IMR-90 (cell line): ENCODE measurements at regions not wholly inside any gene's neighbourhood (a gene's known extent, or its start where the extent isn't known, plus 50 kb on each side); places are given as distances from the start of the nearest gene placed in this dataset.

Source experiments
- ATAC-seq: fragments of 200-7000 bp; cut with Tn5 transposase; 2 replicates; pipeline ENCODE4 v1.9.1; 2020; ENCODE audit warnings: low read depth, mild to moderate bottlenecking, moderate library complexity
- BruUV-seq: library from RNA; stranded (reverse); fragments of 400-500 nt; replicated peaks from 2 replicates; lab custom pipeline; 2021; lab: Mats Ljungman, UMichigan
- CTCF ChIA-PET: fragments of 300-600 bp; formaldehyde crosslinking; extraction: SDS; loops from one replicate; lab custom pipeline; 2021; ENCODE audit warnings: antibody characterized with exemption; lab: Yijun Ruan, JAX
- POLR2A ChIA-PET: fragments of 300-600 bp; sonication (Branson Sonifier 250); formaldehyde crosslinking; loops from one replicate; lab custom pipeline; 2022; ENCODE audit warnings: antibody characterized with exemption; ENCODE audit not compliant: unreplicated experiment; lab: Charles Lee
- DNase-seq: peaks from one replicate; pipeline ENCODE4 v3.0.0; 2013
- H2AFZ ChIP-seq: replicated peaks from 2 replicates; pipeline ENCODE3; 2013; ENCODE audit warnings: low read length, mild to moderate bottlenecking; ENCODE audit not compliant: poor library complexity
- H2AK5ac ChIP-seq: 2 replicates; pipeline ENCODE4 v1.6.1; 2013; ENCODE audit warnings: low read depth, low read length, inconsistent platforms
- H2AK9ac ChIP-seq: replicated peaks from 2 replicates; pipeline ENCODE3; 2013; ENCODE audit warnings: mild to moderate bottlenecking, low read depth, low read length, moderate library complexity; ENCODE audit not compliant: poor library complexity
- H2BK120ac ChIP-seq: 2 replicates; pipeline ENCODE4 v1.6.1; 2013; ENCODE audit warnings: low read depth, low read length, inconsistent platforms
- H2BK15ac ChIP-seq: 3 replicates; pipeline ENCODE4 v1.6.1; 2013; ENCODE audit warnings: low read depth, low read length, inconsistent platforms
- H2BK20ac ChIP-seq: 2 replicates; pipeline ENCODE4 v1.6.1; 2013; ENCODE audit warnings: low read depth, mild to moderate bottlenecking, inconsistent platforms, low read length, moderate library complexity
- H2BK5ac ChIP-seq: 2 replicates; pipeline ENCODE4 v1.6.1; 2013; ENCODE audit warnings: mild to moderate bottlenecking, low read depth, low read length, inconsistent platforms; ENCODE audit not compliant: poor library complexity, severe bottlenecking
- H3K14ac ChIP-seq: replicated peaks from 2 replicates; pipeline ENCODE4 v1.6.1; 2013; ENCODE audit warnings: low read depth, low read length, inconsistent platforms
- H3K18ac ChIP-seq: 2 replicates; pipeline ENCODE4 v1.6.1; 2013; ENCODE audit warnings: low read depth, low read length, control low read depth
- H3K23ac ChIP-seq: 2 replicates; pipeline ENCODE4 v1.6.1; 2013; ENCODE audit warnings: low read depth, low read length, inconsistent platforms
- H3K27ac ChIP-seq: 2 replicates; pipeline ENCODE4 v1.5.1; 2013; ENCODE audit warnings: mild to moderate bottlenecking, control low read depth, low read length; ENCODE audit not compliant: insufficient read depth
- H3K27me3 ChIP-seq: 2 replicates; pipeline ENCODE4 v1.6.1; 2013; ENCODE audit warnings: low read length; ENCODE audit not compliant: control insufficient read depth, insufficient read depth
- H3K36me3 ChIP-seq: 2 replicates; pipeline ENCODE4 v1.6.1; 2013; ENCODE audit warnings: low read length, mixed read lengths; ENCODE audit not compliant: control insufficient read depth, insufficient read depth
- H3K4ac ChIP-seq: 2 replicates; pipeline ENCODE4 v1.6.1; 2013; ENCODE audit warnings: low read depth, low read length, inconsistent platforms
- H3K4me1 ChIP-seq: 2 replicates; pipeline ENCODE4 v1.6.1; 2013; ENCODE audit warnings: low read length, mixed read lengths; ENCODE audit not compliant: control insufficient read depth, insufficient read depth
- H3K4me2 ChIP-seq: 2 replicates; pipeline ENCODE4 v1.6.1; 2013; ENCODE audit warnings: low read depth, mild to moderate bottlenecking, control low read depth, low read length, moderate library complexity
- H3K4me3 ChIP-seq: 2 replicates; pipeline ENCODE4 v1.5.1; 2013; ENCODE audit warnings: low read depth, mild to moderate bottlenecking, control low read depth, low read length, moderate library complexity; ENCODE audit not compliant: insufficient read depth
- H3K56ac ChIP-seq: 2 replicates; pipeline ENCODE4 v1.6.1; 2013; ENCODE audit warnings: low read length, inconsistent platforms; ENCODE audit not compliant: insufficient read depth; ENCODE audit errors: extremely low read depth
- H3K79me1 ChIP-seq, 2 experiments: 2 replicates each; pipeline ENCODE4 v1.6.1; 2013; ENCODE audit warnings: low read length in 2 of 2, inconsistent platforms in 1 of 2, low read depth in 1 of 2
- H3K9ac ChIP-seq: 2 replicates; pipeline ENCODE4 v1.6.1; 2013; ENCODE audit warnings: low read depth, low read length, control low read depth
- H3K9me1 ChIP-seq: 2 replicates; pipeline ENCODE4 v1.6.1; 2013; ENCODE audit warnings: low read length, inconsistent platforms; ENCODE audit not compliant: insufficient read depth
- H3K9me3 ChIP-seq: 2 replicates; pipeline ENCODE4 v1.6.1; 2013; ENCODE audit warnings: low read length; ENCODE audit not compliant: control insufficient read depth, insufficient read depth
- H4K20me1 ChIP-seq: 2 replicates; pipeline ENCODE4 v1.6.1; 2013; ENCODE audit warnings: low read length, inconsistent platforms; ENCODE audit not compliant: insufficient read depth
- H4K5ac ChIP-seq: 2 replicates; pipeline ENCODE4 v1.6.1; 2013; ENCODE audit warnings: mild to moderate bottlenecking, low read depth, low read length, control low read depth
- H4K8ac ChIP-seq, 2 experiments: 2 replicates each; pipeline ENCODE4 v1.6.1; 2013; ENCODE audit warnings: low read depth in 2 of 2, low read length in 2 of 2, control low read depth in 1 of 2, inconsistent platforms in 1 of 2
- H4K91ac ChIP-seq: 2 replicates; pipeline ENCODE4 v1.6.1; 2013; ENCODE audit warnings: low read depth, low read length, inconsistent platforms; ENCODE audit not compliant: insufficient read depth
- ELK1 ChIP-seq: fragments of 150-350 bp; IDR thresholded peaks from 2 replicates; pipeline ENCODE4 v1.6.1; 2016; ENCODE audit warnings: low read depth, mild to moderate bottlenecking, low read length, moderate library complexity, borderline replicate concordance
- RCOR1 ChIP-seq: IDR thresholded peaks from 2 replicates; pipeline ENCODE4 v1.6.1; 2012; ENCODE audit warnings: mild to moderate bottlenecking, low read length, improper control_type of control experiment; ENCODE audit not compliant: insufficient replicate concordance
- dilution Hi-C: fragments of 300-500 bp; cut with HindIII; formaldehyde crosslinking; loops from one replicate; pipeline ENCODE4 v1.14.3; 2018; ENCODE audit warnings: low sequenced_read_pairs; ENCODE audit not compliant: unreplicated experiment
- in situ Hi-C: fragments of 300-500 bp; cut with MboI; formaldehyde crosslinking; loops from 3 replicates; pipeline ENCODE4 v1.14.3; 2019; ENCODE audit warnings: low sequenced_read_pairs, inconsistent platforms, mixed read lengths
- intact Hi-C: fragments of 100-400 bp; cut with micrococcal nuclease; formaldehyde crosslinking; loops from 2 replicates; pipeline ENCODE4 v1.10.0; 2022

DNA sequence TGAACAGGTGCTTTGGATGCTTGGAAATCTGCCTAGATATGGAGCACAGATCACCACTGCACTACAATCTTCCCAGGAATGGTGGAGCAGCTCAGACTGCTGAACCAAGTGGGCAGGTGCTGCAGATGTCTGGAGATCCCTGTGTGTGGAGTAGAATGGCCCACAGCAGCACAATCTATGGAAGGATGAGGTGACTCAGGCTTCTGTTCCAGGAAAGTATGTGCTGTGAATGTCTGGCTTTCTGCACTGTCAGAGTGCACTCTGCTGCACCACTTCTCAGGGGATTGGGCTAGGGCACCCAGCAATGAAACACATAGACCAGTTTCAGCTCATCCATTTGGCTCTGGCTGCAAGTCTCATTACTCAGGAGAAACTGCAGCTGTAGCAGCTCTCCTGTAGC lies 865.4 kb upstream of the NXPH2 start:
- Histone ChIP-seq H2BK15ac (no peak overlapping the region), H3K4me3 (no peak overlapping the region), H3K36me3 (no peaks in the 10 kb centered on the region), H3K4me1 (no peaks in the 10 kb centered on the region), H3K23ac (no peak overlapping the region), H2AK5ac (no peak overlapping the region), H3K18ac (no peak overlapping the region), H3K14ac (no peak overlapping the region), H3K9me3 (peaks cover 19% of the 10 kb centered on the region), H3K9me1 (no peaks in the 10 kb centered on the region), H3K56ac (no peak overlapping the region), H4K20me1 (no peaks in the 10 kb centered on the region), H3K4me2 (no peak overlapping the region), H2AK9ac (no peak overlapping the region), H3K79me1 (no peaks in the 10 kb centered on the region), H3K4ac (no peak overlapping the region), H2BK20ac (no peak overlapping the region), H4K5ac (no peak overlapping the region), H3K27ac (no peak overlapping the region), H3K27me3 (no peaks in the 10 kb centered on the region), H2AFZ (no peak overlapping the region), H2BK120ac (no peak overlapping the region), H2BK5ac (no peak overlapping the region), H3K9ac (no peak overlapping the region), H4K8ac (no peak overlapping the region), H4K91ac (no peak overlapping the region)
- dilution Hi-C loops, result no loop called here
- ChIA-PET POLR2A (no interaction called here), CTCF (no interaction called here)
- no peak for TF ChIP-seq ELK1
- TF ChIP-seq RCOR1, result no peak
- BruUV-seq, result no TSS peak
- in situ Hi-C loops, result no loop called here
- intact Hi-C loops, result loop anchor here (5.0 kb wide), 1 partner anchor 878 kb away; no protein-coding TSS in a partner anchor
- DNase-seq (no peak), ATAC-seq (no peak)
